Fibroblast of the aortic adventitia (primary cell): ENCODE measurements at regions not wholly inside any gene's neighbourhood (a gene's known extent, or its start where the extent isn't known, plus 50 kb on each side); places are given as distances from the start of the nearest gene placed in this dataset.

Source experiments
- DNase-seq: peaks from one replicate; pipeline ENCODE4 v3.0.0-alpha.2; 2010; ENCODE audit warnings: low read depth
- H3K4me3 ChIP-seq: 2 replicates; pipeline ENCODE4 v1.5.1; 2011; ENCODE audit warnings: low read depth, mild to moderate bottlenecking, control low read depth, low read length, moderate library complexity
- TF ChIP-seq, protein P1 (sequence below): IDR thresholded peaks from 2 replicates; pipeline ENCODE4 v1.5.1; 2011; ENCODE audit warnings: mild to moderate bottlenecking, low read length, control low read depth, inconsistent platforms; ENCODE audit not compliant: insufficient read depth

DNA sequence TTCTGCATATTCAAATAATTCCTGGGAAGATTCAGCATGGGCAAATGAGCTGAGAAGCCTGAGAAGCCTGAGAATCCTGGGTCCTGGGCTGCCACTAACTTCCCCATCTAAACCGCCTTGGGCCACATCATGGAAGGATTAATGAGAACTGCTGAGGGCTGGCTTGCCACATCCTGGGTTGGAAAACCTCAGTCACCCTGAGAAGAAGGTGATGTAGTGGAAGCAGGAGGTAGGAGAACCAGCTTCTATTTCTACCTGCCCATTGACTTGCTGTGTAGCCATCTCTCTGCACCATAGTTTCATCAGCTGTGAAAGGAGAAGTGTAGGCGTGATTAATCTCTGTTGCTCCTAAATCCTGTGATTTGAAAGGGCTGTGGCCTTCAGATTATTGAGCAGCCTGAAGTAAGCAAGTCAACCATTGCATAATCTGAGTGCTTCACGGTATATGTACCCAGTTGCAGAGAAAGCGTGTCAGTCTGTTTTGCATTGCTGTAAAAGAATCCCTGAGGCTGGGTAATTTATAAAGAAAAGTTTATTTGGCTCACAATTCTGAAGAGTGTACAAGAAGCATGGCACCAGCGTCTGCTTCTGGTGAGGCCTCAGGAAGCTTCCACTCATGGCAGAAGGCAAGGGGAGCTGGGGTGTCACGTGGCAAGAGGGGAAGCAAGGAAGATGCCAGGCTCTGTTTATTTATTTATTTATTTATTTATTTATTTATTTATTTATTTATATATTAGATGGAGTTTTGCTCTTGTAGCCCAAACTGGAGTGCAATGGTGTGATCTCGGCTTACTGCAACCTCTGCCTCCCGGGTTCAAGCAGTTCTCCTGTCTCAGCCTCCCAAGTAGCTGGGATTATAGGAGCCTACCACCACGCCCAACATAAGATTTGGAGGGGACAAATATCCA is 140.9 kb upstream of the ATP6AP2 start:
- no peak for DNase-seq
- TF ChIP-seq, protein P1, sequence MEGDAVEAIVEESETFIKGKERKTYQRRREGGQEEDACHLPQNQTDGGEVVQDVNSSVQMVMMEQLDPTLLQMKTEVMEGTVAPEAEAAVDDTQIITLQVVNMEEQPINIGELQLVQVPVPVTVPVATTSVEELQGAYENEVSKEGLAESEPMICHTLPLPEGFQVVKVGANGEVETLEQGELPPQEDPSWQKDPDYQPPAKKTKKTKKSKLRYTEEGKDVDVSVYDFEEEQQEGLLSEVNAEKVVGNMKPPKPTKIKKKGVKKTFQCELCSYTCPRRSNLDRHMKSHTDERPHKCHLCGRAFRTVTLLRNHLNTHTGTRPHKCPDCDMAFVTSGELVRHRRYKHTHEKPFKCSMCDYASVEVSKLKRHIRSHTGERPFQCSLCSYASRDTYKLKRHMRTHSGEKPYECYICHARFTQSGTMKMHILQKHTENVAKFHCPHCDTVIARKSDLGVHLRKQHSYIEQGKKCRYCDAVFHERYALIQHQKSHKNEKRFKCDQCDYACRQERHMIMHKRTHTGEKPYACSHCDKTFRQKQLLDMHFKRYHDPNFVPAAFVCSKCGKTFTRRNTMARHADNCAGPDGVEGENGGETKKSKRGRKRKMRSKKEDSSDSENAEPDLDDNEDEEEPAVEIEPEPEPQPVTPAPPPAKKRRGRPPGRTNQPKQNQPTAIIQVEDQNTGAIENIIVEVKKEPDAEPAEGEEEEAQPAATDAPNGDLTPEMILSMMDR: no peak
- H3K4me3 ChIP-seq: no peak overlapping the region

DNA sequence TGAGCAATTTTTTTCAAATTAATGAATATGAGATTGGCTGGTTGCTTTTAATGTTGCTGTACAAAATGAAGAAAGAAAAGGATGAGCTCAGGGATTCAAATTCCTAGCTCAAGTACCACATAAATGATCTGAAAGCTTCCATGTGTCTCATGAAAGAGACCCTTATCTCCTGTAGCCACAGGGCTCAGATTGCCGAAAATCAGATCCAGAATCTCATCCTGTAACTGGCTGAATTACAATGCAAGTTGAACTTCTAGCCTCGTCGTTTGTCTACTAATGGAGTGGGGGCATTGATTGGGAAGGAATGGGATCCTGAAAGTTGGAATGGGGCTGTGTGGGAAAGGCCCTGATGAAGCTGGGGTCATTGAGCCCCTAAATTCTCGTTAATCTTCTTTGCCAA is 143.4 kb upstream of the ATP6AP2 start:
- DNase-seq: no peak
- H3K4me3 ChIP-seq: no peak overlapping the region
- TF ChIP-seq, protein P1: no peak

DNA sequence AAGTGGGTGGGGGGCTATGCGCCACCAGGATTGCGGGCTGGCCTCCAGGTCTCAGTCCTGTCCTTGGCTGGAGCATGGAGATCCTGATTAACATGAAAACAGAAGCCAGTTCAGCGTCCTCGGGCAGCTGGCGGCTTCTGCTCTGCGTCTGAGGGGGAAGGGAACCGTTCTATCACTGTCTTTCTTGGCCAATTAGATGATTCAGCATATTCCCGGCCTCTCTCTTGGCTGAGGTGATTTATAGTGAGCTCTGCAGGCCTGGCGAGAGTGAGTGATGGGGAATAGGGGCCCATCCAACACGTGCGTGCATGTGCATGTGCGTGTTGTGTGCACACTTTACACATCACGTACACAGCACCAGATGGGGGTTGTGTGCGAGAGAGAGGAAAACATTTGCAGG is 145.8 kb upstream of the ATP6AP2 start:
- H3K4me3 ChIP-seq: no peak overlapping the region
- TF ChIP-seq, protein P1: no peak
- DNase-seq: peak; percentile 52

DNA sequence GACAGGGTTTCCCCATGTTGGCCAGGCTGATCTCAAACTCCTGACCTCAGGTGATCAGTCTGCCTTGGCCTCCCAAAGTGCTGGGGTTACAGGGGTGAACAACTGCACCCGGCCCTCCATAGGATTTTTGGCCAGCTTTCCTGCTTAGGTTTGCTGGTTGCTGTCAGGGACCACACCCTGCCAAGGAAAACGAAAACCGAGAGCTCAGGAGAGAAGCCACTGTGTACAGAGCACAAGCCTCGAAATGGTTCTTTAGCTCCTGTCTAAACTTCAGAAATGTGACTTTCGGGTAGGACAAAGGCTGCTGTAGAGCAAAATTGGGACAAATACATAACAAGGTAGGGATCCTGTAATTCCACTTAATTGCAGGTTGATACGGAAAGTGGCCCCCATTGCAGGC is 146.3 kb upstream of the ATP6AP2 start:
- TF ChIP-seq, protein P1: no peak
- no peak for DNase-seq

DNA sequence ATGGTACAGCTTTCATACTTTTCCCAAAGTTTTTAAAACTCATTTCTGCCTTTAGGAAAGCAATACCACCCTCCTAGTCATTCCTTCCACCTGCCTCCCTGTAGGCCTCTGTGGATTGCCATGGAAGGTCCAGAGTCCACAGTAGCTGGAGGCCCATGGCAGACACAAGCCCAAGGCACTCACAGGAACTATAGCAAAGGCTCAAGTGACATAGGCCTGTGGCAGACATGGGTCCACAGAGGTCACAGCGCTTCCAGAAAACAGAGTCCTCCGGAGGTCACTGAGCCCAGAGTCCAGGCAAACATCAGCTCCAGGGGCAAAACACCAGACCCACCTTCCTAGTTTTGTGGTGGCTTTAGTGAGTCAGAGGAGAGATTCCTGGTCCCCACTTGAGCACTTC is 147.6 kb upstream of the ATP6AP2 start:
- TF ChIP-seq, protein P1: no peak
- no peak for DNase-seq
- H3K4me3 ChIP-seq: no peak overlapping the region

More for the DNA sequence above, 146.3 kb upstream of the ATP6AP2 start:
- H3K4me3 ChIP-seq: no peak overlapping the region

DNA sequence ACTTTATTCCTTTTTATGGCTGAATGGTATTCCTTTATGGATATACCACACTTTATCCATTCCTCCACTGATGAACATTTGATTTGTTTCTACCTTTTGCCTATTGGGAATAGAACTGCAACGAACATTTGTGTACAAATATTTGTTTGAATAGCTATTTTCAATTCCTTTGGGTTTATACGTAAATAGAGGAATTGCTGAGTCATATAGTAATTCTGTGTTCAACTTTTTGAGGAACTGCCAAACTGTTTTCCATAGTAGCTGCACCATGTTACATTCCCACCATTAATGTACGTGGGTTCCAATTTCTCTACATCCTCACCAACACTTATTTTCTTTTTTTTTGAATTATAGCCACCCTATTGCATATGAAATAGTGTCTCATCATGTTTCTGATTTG is 156.5 kb upstream of the ATP6AP2 start:
- no peak for DNase-seq
- no peak overlapping the region for H3K4me3 ChIP-seq
- TF ChIP-seq, protein P1: no peak
